Coronary artery (tissue), 2 donors: ENCODE measurements at regions not wholly inside any gene's neighbourhood (a gene's known extent, or its start where the extent isn't known, plus 50 kb on each side); places are given as distances from the start of the nearest gene placed in this dataset.

Experiments
- DNase-seq: peaks from one replicate; pipeline ENCODE4 v3.0.0-alpha.2; 2017; ENCODE audit warnings: low spot score
- H3K27ac ChIP-seq, 2 donors: fragments of 200-600 bp; sonication (generic); one replicate each; pipeline ENCODE4 v1.5.1; 2016 to 2019
- H3K4me3 ChIP-seq: fragments of 200-600 bp; sonication (generic); 2 replicates; pipeline ENCODE4 v1.5.1; 2016; ENCODE audit warnings: mild to moderate bottlenecking, moderate library complexity
- CTCF ChIP-seq: fragments of 200-600 bp; sonication (generic); IDR thresholded peaks from one replicate; pipeline ENCODE4 v1.5.1; 2019; ENCODE audit warnings: antibody characterized with exemption

DNA sequence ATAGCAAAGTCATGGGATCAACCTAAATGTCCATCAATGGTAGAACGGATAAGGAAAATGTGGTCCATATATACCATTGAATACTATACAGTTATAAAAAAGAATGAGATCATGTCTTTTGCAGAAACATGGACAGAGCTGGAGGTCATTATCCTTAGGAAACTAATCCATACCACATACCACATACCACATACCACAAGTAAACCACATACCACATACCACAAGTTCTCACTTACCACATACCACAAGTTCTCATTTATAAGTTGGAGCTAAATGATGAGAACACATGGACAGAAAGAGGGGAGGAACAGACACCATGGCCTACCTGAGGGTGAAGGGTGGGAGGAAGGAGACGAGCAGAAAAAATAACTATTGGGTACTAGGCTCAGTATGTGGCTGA lies 154.6 kb upstream of the GHR start:
- Histone ChIP-seq H3K4me3 (no peak overlapping the region), H3K27ac (no peak overlapping the region)
- TF ChIP-seq CTCF: no peak
- DNase-seq: no peak

GRCh38 chr5:42270771-42271170 lies 152.5 kb upstream of the GHR start:
- Histone ChIP-seq H3K27ac (no peak overlapping the region), H3K4me3 (no peak overlapping the region)
- no peak for DNase-seq
- no peak for TF ChIP-seq CTCF

GRCh38 chr5:42274913-42275312 lies 148.3 kb upstream of the GHR start:
- Histone ChIP-seq H3K27ac (no peak overlapping the region), H3K4me3 (no peak overlapping the region)
- no peak for TF ChIP-seq CTCF
- DNase-seq: no peak

DNA sequence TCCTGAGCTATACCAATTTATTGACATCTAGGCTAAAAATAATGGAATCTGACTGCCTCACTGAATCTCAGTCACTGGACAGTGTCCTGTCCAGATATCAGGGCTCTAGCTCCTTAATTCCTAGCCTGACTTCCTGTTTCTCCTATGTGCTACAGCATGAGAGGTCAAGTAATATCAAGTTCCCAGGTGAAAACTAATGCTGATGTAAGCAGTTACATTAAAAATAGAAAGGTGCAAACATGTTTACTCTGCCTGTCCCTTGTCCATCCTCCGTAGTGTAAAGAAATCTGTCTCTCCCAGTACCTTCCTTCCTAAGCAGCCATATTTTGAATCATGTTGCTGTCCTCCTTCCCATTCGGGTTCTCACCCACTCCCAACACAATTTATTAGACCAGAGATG lies 145.9 kb upstream of the GHR start:
- no peak for TF ChIP-seq CTCF
- H3K27ac ChIP-seq: no peak overlapping the region
- no peak overlapping the region for H3K4me3 ChIP-seq
- DNase-seq: no peak

DNA sequence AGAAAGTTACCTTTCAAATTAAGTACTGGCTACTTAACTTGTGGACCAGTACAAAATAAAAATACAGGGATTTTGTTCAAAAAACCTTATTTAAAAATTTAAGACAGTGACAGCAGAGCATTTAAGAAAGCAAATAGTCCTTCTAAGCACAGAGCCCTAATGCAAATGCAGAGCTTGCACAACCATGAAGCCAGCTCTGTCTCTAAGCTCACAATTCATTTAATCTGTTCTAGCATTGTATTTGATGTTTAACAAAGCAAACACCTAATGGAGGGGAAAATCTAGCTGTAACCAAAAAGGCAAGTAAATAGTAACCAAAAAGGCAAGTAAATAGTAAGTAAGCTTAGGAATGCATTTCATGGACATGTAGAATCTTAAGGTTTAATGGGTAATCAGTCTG lies 138.7 kb upstream of the GHR start:
- Histone ChIP-seq H3K4me3 (no peak overlapping the region), H3K27ac (no peak overlapping the region)
- no peak for DNase-seq
- TF ChIP-seq CTCF: no peak

DNA sequence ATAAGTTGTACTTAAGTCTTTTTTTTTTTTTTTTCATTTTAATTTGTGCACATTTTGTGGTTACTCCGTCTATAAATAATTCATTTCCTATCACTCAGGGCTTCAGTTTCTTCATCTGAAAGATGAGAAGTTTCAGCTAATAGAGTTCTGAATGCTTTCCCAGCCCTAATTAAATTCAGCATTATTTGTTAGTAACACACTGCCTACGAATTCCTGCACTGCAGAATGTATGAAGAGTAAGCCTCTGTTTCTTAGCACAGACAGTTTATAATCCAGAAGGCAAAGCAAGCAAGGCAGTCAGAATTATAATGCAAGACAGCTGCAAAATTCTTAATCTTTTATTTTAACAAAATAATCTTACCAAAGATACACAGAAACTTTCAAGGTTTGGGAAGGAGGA lies 138.0 kb upstream of the GHR start:
- no peak overlapping the region for H3K27ac ChIP-seq
- H3K4me3 ChIP-seq: no peak overlapping the region
- no peak for TF ChIP-seq CTCF
- no peak for DNase-seq

GRCh38 chr5:42300496-42300895 lies 122.7 kb upstream of the GHR start:
- no peak for DNase-seq
- H3K4me3 ChIP-seq: no peak overlapping the region
- H3K27ac ChIP-seq: no peak overlapping the region
- TF ChIP-seq CTCF: no peak
